GM18909 (cell line): ENCODE measurements at regions not wholly inside any gene's neighbourhood (a gene's known extent, or its start where the extent isn't known, plus 50 kb on each side); places are given as distances from the start of the nearest gene placed in this dataset.
A peak's percentile ranks its signal among the peaks of the same experiment; 100 is the strongest.
"Not testable (repeated sequence)": the region's sequence is repeated elsewhere in the genome, so short reads cannot be mapped to it uniquely, and the experiment has no call there.

Experiments
- ATAC-seq: cut with Tn5 transposase; IDR thresholded peaks from one replicate; pipeline ENCODE4 v1.9.1; 2021; ENCODE audit warnings: mild to moderate bottlenecking; ENCODE audit not compliant: unreplicated experiment, poor library complexity

GRCh38 chr15:44847555-44847954 lies 108.9 kb upstream of the TERB2 start:
- not testable (repeated sequence) for ATAC-seq

GRCh38 chr15:44848859-44849258 lies 107.6 kb upstream of the TERB2 start:
- ATAC-seq: not testable (repeated sequence)

GRCh38 chr15:44849701-44850403 lies 106.6 kb upstream of the TERB2 start:
- not testable (repeated sequence) for ATAC-seq

- ATAC-seq: peak; percentile 71
These were observed 103.1 kb upstream of the TERB2 start for GRCh38 chr15:44853304-44853950.

- ATAC-seq: not testable (repeated sequence)
These were observed 101.8 kb upstream of the TERB2 start for GRCh38 chr15:44854696-44855095.

- not testable (repeated sequence) for ATAC-seq
These were observed 100.2 kb upstream of the TERB2 start for GRCh38 chr15:44856284-44856683.

GRCh38 chr15:44857164-44857710 lies 99.2 kb upstream of the TERB2 start:
- not testable (repeated sequence) for ATAC-seq

GRCh38 chr15:44859088-44859487 lies 97.4 kb upstream of the TERB2 start:
- not testable (repeated sequence) for ATAC-seq

- not testable (repeated sequence) for ATAC-seq
These were observed 96.3 kb upstream of the TERB2 start for GRCh38 chr15:44860168-44860567.

- ATAC-seq: no peak
These were observed 95.0 kb upstream of the TERB2 start for GRCh38 chr15:44861439-44861910.

GRCh38 chr15:44861917-44862316 lies 94.6 kb upstream of the TERB2 start:
- ATAC-seq: no peak

GRCh38 chr15:44862866-44863265 lies 93.6 kb upstream of the TERB2 start:
- ATAC-seq: not testable (repeated sequence)

GRCh38 chr15:44868100-44868499 lies 88.4 kb upstream of the TERB2 start:
- ATAC-seq: not testable (repeated sequence)

- not testable (repeated sequence) for ATAC-seq
These were observed 86.4 kb upstream of the TERB2 start for GRCh38 chr15:44870125-44870524.

GRCh38 chr15:44873103-44873502 lies 83.4 kb upstream of the TERB2 start:
- no peak for ATAC-seq

- ATAC-seq: no peak
These were observed 77.4 kb upstream of the TERB2 start for GRCh38 chr15:44879066-44879465.

GRCh38 chr15:44882499-44882968 lies 74.0 kb upstream of the TERB2 start:
- ATAC-seq: peak; percentile 79

GRCh38 chr15:44883199-44883877 lies 73.1 kb upstream of the TERB2 start:
- ATAC-seq: peak; percentile 31

GRCh38 chr15:44898890-44899651 lies 57.4 kb upstream of the TERB2 start:
- not testable (repeated sequence) for ATAC-seq

GRCh38 chr15:44899775-44900174 lies 56.7 kb upstream of the TERB2 start:
- ATAC-seq: not testable (repeated sequence)
